NCI-H446 treated with DMSO at 0.1 percent for 48 hours (cell line): ENCODE measurements at regions not wholly inside any gene's neighbourhood (a gene's known extent, or its start where the extent isn't known, plus 50 kb on each side); places are given as distances from the start of the nearest gene placed in this dataset.
"Not testable (repeated sequence)": the region's sequence is repeated elsewhere in the genome, so short reads cannot be mapped to it uniquely, and the experiment has no call there.

Source experiments
- DNase-seq: peaks from one replicate; lab custom pipeline; 2025; lab: John Stamatoyannopoulos, UW

DNA sequence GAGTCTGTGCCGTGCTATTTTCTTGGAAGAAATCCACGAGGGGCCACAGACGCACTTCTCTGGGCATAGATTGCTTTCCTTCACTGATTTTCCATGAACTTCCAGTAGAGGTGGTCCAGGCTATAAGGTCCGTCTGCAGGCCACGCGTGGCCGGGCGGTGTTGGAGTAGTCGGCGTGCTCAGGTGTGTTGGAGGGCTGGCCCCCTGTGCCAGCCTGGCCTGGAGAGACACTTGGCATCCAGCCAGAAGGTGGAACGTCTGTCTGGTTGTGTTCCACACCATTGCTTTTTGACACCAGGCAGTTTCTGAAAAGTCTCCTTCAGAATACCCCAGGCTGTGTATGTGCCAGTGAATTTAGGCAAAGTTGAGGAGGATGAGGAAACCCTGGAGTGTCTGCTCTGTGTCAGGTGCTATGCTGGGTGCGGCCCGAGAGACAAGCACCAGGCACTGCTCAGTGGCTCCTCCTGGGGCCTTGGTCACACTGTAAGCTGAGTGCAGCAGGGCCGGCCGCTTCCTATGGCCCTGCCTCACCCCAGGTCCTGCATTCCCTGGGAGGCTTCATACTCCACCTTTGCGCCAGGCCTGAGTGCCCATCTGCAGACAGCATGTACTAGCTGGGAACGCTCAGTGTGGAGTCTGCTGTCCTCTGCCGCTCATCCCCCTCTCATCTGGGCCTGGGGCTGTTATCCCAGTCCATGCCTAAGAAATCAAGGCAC lies 52.1 kb upstream of the TAMM41 start:
- no peak for DNase-seq

DNA sequence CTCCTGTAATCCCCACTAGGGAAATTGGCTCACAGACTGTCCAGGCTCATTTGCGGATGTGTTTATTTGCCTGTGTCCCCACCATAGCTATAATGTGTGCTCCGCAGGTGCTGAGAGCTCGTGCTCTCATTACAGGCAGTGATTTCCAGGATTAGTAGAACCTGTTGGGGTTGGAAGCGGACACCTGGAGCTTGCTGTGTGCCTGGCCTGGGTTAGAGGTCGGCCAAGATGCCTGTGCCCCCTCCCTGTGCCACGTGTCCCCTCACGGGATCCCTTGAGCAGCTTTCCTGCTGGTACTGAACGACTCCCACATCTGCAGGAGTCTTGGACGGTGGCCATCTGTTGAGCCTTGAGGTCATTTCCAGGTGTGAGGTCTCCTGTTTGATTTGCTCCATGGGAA lies 52.7 kb upstream of the TAMM41 start:
- not testable (repeated sequence) for DNase-seq

DNA sequence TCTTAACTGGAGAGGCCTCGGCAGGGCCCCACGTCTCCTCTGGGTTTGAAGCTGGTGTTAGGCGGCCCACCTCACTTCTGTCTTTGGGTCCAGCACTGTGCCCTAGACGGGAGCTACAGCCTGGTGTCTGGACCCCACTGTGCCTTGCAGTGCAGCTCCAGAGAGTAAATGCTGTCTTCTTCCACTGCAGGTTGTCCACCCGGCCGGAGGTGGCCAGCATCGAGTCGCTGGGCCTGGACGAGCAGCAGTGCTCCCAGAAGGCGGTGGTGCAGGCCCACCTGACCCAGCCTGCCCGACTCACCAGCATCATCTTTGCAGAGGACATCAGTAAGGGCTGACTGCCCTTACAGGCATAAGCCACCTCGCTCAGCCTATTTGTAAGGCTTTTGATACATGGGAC lies 53.1 kb upstream of the TAMM41 start:
- DNase-seq, result no peak

DNA sequence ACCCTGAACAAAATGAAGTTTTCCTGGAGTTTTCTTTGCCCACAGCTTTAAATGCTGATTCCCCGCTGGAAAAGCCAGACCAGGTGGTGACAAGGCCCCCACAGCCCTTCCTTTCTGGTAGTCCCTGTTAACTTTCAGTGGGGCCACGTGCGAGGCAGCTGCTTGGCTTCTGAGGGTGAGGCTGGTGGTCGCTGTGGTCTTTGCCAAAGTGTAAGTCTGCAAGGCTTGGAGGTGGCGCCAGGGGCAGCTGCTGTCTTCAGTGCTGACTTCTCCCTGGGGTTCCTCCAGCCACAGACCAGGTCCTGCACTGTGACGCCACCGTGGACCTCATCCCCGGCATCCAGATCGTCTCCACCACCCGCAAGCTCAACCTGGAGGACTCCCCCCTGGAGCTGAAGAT lies 54.1 kb upstream of the TAMM41 start:
- no peak for DNase-seq

DNA sequence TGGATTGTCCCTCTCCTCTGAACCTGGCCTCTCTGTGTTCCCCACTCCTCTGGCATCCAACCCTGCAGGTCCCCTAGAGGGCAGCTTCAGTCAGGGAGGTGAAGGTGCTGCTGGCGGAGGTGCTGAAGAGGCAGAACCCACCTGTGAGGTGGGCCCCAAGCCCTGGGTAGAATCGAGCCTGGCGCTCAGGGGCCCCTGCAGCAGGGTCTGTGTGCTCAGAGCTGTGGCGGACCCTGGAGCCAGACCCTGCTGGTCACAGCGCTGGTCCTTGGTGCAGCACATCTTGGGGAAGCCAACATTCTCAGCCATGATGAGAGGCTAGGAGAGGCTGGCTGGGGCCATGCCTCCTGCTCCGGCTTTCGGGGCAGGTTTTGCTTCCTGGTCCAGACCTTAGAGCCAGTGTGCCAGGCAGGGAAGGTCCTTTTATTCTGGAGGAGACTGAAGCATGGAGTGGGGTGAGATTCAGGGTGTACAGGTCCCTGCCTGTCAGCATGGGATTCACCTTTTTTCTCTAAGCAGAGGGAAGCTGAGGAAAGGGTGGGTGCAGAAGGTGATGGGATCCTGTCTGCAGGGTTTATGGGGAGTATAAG lies 54.7 kb upstream of the TAMM41 start:
- DNase-seq, result no peak

DNA sequence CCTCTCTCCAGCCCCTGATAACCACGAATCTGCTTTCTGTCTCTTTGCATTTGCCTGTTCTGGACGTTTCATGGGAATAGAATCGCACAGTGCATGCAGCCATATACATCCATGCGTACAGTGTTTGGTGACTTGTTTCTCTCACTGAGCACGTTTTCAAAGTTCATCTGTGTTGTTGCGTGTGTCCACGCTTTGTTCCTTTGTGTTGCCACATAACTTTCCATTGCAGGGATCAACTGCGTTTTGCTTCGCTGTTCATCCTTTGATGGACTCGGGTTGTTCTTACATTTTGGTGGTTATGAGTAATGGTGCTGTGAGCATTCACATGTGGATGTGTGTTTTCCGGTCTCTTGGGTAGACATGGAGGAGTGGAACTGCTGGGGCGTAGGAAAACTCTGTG lies 56.4 kb upstream of the TAMM41 start:
- DNase-seq, result no peak

DNA sequence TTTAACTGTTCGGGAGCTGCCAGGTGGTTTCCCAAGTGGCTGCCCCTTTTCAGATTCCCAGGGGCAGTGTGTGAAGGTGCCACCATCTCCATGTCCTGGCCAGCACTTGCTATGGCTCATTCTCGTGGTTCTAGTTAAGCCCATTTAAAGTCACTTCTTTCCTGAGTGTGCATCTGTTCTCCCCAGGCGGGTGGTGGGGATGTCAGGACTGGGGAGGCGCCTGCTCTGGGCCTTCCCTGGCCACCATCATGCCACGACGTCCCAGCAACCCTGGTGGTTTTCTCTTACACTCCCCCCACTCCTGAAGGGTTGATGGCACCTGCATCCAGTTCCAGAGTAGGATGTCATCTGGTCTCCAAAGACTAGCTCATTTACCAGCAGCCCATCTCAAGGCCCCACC lies 56.8 kb upstream of the TAMM41 start:
- no peak for DNase-seq

DNA sequence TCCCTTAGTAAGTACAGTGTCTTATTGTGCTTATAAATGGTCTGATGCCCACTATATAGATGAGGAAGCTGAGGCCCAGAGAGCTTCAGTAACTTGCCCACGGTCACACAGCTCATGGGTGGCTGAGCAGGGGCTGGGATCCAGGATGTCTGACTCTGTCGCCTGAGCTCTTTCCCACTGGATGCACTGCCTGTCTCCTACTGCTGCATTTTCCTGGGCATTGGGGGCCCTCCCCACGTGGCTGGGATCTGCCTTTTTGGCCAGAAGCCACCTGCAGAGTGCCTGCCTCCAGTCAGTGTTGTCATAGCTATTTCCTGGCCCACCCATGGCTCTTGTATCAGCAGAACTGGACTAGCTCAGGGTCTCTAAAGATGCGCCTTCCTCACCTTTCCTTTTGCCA lies 57.5 kb upstream of the TAMM41 start:
- DNase-seq, result no peak

DNA sequence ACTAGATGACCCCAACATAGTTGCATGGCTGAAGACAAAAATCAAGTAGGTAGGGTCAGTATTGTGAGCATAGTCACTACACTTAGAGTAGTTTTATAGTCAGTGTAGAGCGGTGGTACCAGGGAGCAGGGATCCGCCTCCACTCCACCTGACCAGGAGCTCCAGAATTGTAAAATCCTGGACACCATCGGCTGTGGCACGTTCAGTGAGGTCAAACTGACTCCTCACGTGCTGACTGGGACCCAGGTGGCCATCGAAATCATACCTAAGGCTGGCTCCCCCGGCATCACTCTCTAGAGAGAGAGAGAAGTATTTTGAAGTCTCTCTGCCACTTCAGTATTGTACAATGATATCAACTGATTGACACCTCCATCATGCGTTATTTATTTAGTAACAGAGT lies 59.7 kb upstream of the TAMM41 start:
- no peak for DNase-seq

DNA sequence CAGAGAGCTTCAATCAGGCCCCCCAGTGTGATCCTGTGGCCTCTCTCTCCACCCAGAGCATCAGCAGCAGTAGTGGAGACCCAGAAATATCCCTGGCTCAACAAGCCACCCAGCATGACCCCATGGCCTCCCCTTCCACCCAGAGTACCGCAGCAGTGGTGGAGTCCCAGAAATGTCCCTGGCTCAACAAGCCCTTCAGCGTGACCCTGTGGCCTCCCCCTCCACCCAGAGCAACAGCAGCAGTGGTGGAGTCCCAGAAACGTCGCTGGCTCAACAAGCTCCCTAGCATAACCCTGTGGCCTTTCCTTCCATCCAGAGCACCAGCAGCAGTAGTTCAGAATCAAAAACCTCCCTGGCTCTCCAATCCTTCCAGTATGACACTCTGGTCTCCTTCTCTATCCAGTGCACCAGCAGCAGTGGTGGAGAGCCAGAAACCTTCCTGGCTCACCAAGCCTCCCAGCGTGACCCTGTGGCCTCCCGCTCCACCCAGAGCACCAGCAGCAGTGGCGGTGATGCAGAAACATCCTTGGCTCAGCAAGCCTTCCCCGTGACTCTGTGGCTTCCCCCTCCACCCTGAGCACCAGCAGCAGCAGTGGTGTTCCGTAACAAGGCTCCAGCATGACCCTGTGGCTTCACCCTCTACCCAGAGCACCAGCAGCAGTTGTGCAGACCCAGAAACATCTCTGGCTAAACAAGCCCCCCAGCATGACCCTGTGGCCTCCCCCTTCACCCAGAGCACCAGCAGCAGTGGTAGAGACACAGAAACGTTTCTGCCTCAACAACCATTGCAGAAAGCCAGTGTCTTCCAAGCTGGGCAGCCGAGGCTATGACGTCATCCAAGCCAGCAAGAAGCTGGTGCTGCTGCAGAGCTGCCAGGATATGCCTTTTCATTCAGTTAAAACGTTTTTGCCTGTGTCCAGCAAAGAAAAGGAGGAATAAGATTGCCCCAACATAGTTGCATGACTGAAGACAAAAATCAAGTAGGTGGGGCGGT lies 61.3 kb upstream of the TAMM41 start:
- no peak for DNase-seq

DNA sequence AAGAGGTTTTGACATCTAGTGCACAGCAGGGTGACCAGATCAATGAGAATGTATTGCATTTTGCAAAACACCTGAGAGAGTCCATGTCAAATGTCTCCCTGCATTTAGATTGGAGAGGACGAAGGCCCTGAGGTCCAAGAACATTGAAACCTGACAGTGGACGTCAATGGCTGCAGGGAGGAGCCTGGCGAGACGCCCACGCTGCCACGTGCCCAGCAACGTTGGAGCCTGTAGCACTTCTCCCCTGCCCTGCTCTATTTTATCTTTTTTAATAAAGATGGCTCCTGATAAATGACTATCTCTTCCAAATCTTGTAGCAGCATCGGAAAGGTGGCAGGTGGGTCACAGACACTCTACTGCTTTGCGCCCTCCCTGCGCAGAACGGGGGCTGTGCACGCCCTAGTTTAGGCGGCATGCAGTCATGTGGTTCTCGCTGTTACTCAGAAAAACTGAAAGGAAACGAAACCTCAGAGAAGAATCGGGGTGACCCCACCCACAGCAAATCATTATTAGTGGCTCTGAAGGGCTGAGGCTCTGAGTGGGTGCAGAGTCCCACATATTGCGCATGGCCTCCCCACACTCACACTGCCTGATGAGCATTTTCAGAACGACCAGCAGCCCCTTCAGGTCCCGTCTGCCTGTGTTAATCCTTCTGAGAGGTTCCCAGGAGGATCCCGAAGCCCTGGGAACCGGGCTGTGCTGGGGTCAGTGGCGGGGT lies 62.5 kb upstream of the TAMM41 start:
- DNase-seq, result no peak

DNA sequence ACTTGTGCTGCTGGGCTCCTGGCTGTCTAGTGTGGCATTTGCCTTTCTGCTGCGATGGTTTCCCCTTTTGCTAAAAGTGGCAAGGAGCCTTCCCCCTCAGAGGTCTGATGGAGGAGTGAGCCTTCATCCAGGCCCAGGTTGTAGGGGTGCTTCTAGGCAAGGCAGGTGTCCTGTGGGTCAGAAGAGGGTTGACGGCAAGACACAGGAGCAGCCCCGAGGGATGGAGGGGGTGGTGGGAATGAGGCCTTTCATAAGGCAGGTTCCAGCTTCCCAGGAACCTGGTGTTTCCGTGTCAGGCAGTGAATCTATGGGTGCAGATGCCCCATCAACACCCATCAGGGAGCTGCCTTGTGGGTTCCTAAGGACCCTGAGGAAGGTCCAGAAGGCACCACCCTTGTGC lies 63.0 kb upstream of the TAMM41 start:
- DNase-seq, result no peak

DNA sequence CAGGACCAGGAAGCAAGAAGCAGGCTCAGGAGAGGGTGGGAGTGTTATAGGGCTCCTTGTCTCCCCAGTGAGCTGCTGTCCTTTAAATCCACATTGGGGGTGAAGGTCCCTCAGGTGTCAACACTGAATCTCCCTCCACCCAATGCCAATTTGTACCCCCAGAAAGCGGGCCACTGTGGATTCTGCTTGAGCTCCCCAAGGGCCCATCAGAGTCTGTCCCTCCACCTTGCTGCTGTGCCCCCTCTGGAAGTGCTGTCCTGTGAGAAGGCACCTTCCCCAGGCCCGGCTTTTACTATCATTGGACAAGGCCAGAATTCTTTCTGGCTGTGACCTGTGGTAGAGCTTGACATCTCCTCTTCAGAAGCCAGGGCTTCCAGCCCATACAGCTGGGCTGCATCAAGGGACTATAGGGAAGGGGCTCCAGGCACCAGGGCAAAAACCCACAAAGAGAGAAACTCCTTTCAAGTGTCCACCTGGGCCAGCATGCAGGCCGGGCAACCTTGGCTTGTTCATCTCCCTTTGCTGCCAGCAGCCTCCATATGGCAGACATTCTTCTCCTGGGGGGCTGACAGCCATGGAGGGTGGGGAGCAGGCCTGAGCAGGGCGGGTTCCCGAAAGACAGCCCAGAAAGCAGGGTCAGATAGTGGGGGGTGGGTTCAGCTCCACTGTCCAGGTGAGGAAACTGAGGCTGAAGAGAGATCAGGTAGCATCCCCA lies 63.7 kb upstream of the TAMM41 start:
- not testable (repeated sequence) for DNase-seq

DNA sequence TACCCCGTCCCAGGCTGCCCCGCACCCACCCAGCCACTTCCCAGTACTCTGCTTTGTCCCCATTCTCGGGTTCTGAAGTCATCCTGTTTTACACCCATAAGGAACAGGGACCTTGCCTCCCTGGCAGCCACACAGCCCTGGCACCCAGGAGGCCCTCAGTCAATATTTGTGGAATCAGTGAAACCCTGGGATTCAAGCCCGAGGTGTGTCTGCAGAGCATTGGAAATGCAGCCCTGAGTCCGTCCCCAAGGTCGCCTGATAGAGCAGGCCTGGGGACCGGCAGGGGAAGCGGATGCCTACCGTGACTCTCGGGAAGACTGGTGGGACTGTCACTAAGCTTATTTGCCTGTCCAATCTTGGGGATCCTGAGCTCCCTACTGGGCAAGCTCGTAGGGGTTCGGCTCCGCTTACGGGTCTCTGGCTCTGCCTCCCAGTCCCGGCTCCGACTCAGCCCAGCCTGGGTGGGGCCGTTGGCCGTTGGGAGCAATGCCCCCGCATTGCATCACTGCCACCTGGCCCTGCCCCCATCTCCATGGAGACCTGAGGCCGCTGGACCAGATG lies 64.4 kb upstream of the TAMM41 start:
- no peak for DNase-seq

DNA sequence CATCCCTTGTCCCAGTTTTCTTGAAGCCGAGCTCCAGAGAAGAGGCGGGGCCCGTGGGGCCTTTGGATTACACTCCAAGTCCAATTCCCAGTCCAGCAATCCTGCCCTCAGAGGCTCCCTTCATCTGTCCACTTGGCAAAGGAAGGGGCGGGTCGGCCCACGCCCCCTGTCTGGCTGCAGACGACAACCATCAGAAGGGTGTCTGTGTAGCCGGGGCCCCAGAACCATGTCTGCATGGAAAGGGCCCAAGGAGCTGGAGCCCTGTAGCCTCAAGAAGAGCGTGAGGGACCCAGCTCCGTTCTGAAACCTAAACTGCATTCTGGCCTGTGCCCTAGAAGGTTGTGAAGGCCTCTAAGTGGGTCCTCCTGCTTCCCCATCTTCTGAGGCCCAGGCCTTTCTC lies 65.2 kb upstream of the TAMM41 start:
- not testable (repeated sequence) for DNase-seq

DNA sequence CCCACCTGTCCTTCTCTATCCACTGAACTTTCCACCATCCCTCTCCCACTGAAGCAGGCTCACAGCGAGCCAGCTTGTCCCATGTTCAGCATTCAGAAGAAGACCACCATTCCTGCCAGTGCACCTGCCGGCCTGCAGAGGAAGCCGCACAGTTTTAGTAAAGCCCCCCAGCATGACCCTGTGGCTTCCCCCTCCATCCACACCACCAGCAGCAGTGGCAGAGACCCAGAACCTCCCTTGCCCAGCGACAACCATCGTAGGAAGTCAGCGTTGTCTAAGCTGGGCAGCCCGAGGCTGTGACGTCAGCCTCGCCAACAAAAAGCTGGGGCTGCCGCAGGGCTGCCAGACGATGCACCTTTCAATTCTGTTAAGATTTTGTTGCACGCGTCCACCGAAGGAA lies 66.6 kb upstream of the TAMM41 start:
- DNase-seq, result no peak

DNA sequence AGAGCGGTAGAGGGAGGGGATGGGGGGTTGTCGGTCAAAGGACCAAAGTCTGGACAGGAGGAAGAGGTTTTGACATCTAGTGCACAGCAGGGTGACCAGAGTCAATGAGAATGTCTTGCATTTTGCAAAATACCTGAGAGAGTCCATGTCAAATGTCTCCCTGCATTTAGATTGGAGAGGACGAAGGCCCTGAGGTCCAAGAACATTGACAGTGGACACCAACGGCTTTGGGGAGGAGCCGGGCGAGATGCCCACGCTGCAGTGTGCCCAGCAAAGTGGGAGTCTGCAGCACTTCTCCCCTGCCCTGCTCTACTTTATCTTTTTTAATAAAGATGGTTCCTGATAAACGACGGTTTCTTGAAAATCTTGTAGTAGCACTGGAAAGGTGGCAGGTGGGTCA lies 67.4 kb upstream of the TAMM41 start:
- no peak for DNase-seq

DNA sequence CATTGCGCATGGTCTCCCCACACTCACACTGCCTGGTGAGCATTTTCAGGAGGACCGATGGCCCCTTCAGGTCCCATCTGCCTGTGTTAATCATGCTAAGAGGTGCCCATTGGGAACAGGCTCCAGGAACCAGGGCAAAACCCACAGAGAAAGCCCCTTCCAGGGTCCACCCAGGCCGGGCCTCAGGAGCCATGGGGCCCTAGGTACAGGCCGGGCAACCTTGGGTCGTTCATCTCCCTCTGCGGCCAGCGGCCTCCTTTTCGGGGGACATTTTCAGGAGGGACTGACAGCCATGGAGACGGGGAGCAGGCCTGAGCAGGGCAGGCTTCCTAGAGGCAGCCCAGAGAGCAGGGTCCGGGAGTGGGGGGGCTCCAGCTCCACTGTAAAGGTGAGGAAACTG lies 68.0 kb upstream of the TAMM41 start:
- no peak for DNase-seq

DNA sequence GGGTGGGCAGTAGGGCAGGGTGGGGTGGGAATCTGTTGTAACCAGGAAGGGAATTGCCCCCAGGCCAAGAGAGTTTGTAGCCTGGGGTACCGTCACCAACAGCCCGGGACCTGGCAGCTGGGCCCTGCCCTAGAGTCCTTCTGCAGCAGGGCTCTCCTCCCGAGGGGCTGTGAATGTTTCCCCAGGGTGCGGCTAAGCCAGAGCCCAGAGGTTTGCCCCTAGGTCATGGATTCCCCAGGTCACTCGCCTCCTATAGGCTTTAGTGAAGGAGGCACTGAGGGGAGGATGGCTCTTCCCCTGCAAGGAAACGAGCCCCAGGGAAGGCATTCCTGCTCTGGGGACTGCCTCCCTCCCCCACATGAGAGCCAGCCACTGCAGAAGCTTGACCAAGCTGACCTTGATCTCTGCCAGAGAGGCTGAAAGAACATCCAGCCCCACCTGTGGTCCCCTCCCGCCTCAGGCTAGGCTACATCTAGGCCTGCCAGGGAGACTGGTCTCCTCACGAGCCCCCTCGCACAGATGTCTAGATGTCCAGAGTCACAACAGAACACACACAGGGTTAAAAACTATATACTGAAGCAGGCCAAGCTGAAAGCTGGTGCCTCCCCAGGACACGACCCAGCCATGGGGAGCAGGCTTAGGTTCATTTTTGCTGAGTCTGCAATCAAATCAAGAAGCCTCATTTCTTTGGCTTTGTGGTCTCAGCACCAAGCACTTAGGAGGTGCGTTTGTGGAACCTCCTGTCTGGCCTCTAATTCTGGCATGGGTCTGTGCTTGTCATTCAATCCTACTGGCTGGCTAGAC lies 69.1 kb upstream of the TAMM41 start:
- DNase-seq, result no peak

DNA sequence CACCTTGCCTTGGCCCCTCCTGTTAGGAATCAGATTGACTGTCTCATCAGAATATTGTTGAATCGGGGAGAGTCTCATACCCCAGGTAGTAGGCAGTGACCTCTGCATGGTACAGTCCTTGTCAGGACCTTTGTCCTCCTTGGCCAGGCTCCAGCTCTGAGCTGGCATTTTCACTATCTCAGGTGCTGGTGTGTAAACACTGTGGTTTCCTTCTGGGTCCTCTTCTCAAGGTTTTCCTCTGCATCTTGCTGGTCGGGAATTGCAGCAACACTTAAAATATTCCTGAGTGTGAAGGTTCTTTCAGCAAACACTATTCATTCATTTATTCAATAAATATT lies 69.7 kb upstream of the TAMM41 start:
- DNase-seq, result not testable (repeated sequence)

DNA sequence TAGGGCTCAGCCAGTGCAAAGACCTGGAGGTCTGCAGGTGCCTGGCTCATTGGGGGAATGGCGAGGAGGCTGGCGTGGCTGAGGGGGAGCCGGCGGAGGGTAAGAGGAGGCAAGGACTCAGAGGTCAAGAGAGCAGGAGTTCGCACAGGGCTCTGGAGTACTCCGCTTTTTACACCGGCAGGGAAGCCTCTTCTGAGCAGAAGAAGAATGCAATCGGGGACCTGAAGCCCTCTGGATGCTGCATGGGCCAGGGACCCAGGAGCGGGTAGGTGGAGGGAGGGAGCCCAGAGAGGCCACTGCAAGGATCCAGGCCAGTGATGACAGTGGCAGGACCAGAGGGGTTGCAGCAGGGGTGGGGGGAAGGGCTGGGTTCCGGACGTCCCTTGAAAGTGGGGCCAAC lies 70.4 kb upstream of the TAMM41 start:
- DNase-seq, result no peak
